GM19238 (cell line): ENCODE measurements at regions not wholly inside any gene's neighbourhood (a gene's known extent, or its start where the extent isn't known, plus 50 kb on each side); places are given as distances from the start of the nearest gene placed in this dataset.

Experiments used
- DNase-seq: peaks from one replicate; pipeline ENCODE4 v3.0.0; 2011; ENCODE audit warnings: low spot score; ENCODE audit not compliant: insufficient read length

DNA sequence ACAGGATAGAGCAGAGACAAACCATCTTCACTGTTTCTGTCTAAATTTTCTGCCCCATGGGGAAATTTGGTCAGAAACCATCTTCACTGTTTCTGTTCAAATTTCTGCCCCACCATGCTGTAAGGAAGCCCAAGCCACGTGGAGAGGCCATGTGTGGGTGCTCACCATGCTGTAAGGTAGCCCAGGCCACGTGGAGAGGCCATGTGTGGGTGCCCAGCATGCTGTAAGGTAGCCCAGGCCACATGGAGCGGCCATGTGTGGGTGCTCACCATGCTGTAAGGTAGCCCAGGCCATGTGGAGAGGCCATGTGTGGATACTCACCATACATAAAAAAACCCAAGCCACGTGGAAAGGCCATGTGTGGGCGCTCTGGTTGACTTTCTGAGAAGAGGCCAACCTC lies 1088.7 kb upstream of the AUTS2 start:
- DNase-seq = no peak

- DNase-seq = no peak
Measured at GRCh38 chr7:68511281-68511680, 1087.0 kb upstream of the AUTS2 start.

- DNase-seq = no peak
Measured at GRCh38 chr7:68512466-68512865, 1085.8 kb upstream of the AUTS2 start.

GRCh38 chr7:68518060-68518459 lies 1080.2 kb upstream of the AUTS2 start:
- no peak for DNase-seq

DNA sequence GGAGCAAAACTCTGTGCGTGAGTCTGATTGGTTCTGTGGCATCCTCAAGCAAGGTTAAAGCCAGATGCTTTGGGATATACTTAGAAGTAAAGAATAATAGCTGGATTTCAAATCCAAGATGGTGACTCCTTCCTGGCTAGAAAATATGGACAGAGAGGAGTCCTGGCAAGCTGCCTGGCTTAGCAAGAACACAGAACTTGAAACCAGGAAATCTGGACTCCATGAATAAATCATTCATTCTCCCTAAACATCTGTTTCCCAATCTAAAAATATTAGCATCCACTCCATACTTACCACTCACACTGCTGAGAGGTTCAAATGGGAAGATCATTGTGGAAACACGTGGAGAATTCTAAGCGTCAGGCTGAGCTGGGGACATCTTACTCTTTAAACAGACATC lies 1074.1 kb upstream of the AUTS2 start:
- no peak for DNase-seq

- DNase-seq = no peak
Measured at GRCh38 chr7:68529221-68529620, 1069.1 kb upstream of the AUTS2 start.

GRCh38 chr7:68535266-68535665 lies 1063.0 kb upstream of the AUTS2 start:
- no peak for DNase-seq

GRCh38 chr7:68537051-68537773 lies 1061.1 kb upstream of the AUTS2 start:
- no peak for DNase-seq

DNA sequence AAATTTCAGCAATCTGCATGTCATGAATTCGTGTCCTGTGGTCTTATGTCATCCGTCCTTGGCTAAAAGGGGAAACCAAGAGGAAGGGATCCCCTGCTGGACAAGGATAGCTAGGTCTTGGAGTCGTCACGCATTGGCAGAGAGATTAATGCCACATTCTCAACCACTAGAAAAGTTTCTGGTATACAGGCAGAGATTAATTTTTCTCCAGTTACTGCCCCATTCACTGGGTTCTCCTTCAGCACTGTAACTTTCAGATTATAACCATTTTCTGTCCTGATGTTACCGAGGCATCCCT lies 1060.6 kb upstream of the AUTS2 start:
- DNase-seq = no peak

GRCh38 chr7:68542831-68543230 lies 1055.4 kb upstream of the AUTS2 start:
- no peak for DNase-seq

DNA sequence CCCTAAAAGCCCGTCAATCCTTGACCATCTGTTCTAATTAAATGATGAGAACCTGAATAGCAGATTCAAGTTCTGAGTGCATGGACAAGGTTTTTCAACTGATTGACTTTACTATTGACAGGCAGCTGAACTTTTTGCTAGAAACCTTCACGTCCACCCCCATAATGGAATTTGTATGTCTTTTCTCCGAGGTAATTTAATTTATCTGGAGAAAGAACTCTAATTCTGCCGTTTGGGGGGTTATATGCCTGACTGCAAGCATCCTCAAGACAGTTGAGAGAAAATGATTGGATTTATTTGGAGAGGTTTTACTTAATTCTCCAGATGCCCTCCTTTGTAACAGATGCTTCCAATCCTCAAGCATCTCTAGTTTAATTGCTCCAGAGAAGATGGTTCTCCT lies 1053.4 kb upstream of the AUTS2 start:
- DNase-seq = no peak

DNA sequence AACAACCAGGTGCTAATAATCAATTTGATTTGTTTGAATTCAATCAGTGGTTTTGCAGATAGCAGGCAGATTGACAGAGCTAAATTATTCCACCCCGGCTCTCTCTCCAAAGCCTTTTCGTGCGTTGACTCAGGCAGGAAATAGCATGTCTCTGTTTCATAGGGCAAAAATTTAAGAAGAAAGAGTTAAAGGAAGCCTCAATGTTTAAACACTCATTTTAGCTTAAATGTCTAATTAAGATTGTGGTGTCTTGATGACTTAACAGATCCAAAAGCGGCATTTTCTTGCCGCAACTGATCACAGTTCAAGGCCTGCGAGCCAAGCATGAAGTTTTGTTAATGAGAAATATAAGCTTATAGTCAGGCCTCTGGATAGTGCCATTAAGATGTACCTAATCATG lies 1051.1 kb upstream of the AUTS2 start:
- DNase-seq = no peak

DNA sequence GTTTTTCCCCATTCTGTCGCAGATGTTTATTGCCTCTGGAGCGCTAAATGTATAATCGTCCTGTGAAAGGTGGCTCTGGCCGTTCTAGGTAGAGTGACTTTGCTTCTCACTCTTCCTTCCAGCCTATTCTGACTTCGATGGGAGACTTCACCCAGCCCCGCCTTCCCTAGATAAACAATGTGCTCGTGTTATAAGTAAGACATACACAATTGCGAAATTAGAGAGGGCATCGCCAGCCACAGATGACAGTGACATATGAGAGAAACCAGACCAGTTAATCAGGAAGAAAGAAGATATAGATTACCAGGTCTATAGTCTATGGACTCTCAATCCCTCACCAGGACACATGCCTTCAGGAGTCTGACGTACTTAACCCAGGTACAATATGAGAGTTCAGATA lies 1050.5 kb upstream of the AUTS2 start:
- no peak for DNase-seq

GRCh38 chr7:68550027-68550426 lies 1048.2 kb upstream of the AUTS2 start:
- no peak for DNase-seq

- DNase-seq = no peak
Measured at GRCh38 chr7:68550635-68551034, 1047.6 kb upstream of the AUTS2 start.

- DNase-seq = no peak
Measured at GRCh38 chr7:68556537-68556936, 1041.7 kb upstream of the AUTS2 start.

DNA sequence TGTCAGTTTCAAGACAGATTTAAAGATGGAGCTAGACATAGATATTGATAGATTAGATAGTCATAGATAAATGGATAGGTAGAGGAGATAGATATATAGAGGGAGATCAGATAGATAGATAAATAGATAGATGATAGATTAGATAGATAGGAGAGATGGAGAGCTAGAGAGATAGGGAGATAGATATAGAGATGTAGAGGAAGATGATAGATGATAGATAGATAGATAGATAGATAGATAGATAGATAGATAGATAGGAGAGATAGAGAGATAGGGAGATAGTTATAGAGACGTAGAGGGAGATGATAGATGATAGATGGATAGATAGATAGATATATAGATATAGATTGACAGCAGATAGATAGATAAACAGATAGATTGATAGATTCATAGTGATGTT lies 1038.8 kb upstream of the AUTS2 start:
- DNase-seq = no peak

DNA sequence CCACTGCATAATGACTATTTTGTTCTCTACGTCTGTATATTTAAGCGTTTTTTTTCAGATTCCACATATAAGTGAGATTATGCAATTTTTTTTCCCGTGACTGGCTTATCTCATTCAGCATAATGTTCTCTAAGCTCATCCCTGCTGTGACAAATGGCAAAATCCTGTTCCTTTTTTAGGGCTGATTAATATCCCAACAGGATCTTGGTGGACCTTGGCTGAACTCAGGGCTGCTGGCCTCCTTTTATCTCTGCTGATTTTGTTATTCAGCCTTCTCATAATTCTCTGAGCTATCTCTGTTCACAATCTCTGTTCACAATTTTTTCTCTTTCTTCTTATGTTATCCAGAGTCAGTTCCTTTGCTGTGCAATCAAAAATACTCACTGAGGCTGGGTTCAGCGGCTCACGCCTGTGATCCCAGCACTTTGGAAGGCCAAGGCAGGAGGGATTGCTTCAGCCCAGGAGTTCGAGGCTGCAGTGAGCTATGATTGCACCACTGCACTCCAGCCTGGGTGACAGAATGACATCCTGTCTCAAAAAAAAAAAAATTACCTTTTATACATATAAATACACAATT lies 1035.9 kb upstream of the AUTS2 start:
- no peak for DNase-seq

DNA sequence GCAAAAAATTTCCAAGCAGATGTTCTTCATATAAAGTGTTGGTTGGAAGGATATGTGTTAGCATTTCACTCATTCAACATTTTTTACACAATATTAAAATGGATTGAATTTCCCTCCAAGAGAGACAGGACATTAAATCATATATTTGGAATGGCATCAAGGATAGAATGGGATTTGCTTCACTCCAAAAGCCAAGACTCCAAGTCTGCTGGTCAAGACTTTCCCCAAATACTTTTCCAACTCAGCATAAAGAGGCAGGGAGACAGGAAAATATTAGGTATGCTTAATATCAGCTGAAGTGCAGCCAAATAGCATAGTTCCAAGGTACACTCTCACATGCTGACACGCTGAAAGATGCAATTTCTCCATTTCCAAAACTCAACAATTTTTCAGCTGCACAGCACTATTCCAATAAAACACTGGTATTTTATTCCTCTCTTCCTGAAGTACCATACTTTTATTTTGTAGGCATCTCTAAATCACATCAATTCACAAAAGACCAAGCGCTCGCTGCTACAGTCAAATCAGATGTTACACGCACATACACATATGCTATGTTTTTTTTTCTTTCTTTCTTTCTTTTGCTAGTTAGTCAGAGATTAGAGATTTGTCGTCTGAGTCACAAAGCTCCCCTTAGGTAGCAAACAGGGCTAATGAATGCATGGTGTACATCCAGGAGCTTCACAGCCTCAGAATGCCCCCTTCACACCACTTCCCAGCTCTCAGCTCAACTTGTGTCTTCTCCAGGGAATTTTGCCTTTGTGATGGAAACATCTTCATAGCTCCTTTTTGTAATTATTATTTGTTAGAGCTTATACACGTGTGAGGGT lies 1033.8 kb upstream of the AUTS2 start:
- no peak for DNase-seq

DNA sequence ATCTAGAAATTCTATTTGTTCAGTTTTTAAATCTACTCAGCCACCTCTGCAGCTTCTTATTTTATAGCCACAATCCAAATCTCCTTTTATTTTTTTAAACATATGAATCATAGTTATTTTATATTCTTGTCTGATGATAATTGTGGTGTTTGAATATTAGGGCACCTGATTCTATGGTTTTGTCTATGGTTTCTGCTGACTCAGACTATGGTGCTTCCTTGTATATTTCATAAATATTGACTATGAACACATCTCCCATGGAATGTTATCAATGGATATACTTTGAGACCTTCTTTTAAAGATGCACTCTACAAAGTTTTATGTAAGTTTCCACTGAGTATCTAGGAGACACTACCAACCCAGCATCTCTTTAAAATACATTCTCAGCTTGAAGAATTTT lies 1027.0 kb upstream of the AUTS2 start:
- no peak for DNase-seq

DNA sequence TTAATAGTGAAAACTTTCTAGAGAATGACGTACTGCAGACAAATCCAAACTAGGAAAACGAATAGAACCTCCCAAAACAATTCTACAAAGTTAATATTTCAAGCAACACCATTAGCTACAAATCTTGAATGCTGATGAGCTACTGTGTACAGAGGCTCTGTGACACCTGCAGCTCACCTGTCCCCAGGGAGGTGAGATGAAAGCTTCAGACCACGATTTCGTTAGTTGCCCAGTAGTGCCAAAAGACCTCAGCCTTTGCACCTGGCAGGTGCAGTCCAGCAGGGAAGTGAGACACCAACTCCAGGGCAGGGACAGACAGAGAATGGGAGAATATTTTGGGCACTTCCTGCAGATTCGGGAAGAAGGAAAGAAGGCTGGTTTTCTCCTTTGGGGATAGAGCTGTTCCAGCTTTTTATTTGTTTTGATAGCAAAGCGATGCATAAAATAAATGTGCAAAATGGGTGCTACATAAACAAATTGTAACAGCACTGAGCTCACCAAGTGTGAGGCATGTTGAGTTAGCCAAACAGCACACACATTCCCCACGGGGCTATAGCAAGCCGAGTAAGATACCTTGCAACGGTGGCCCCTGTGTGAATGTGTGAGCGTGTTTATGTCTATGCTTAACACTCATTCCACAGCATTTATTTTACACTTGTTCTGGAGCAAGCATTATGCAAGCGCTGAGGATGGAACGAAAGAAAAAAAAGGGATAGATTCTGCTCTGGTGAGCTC lies 1024.8 kb upstream of the AUTS2 start:
- no peak for DNase-seq

DNA sequence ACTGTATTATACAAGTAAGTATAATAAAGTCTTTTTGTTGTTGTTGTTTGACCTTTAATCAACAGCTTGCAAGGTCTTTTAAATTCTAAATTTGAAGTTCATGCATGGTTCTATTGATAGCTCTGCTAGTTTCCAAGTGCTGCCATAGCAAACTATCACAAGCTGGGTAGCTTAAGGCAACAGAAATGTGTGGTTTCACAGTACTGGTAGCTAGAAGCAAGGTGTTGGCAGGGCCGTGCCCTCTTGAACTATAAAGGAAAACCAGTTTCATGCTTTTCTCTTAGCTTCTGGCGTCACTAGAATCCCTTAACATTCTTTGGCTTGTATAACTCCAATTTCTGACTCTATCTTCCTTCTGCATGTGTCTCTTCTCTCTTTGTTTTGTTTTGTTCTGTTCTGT lies 1021.9 kb upstream of the AUTS2 start:
- no peak for DNase-seq
